ENCODE measurements at regions not wholly inside any gene's neighbourhood (a gene's known extent, or its start where the extent isn't known, plus 50 kb on each side); places are given as distances from the start of the nearest gene placed in this dataset.

DNA sequence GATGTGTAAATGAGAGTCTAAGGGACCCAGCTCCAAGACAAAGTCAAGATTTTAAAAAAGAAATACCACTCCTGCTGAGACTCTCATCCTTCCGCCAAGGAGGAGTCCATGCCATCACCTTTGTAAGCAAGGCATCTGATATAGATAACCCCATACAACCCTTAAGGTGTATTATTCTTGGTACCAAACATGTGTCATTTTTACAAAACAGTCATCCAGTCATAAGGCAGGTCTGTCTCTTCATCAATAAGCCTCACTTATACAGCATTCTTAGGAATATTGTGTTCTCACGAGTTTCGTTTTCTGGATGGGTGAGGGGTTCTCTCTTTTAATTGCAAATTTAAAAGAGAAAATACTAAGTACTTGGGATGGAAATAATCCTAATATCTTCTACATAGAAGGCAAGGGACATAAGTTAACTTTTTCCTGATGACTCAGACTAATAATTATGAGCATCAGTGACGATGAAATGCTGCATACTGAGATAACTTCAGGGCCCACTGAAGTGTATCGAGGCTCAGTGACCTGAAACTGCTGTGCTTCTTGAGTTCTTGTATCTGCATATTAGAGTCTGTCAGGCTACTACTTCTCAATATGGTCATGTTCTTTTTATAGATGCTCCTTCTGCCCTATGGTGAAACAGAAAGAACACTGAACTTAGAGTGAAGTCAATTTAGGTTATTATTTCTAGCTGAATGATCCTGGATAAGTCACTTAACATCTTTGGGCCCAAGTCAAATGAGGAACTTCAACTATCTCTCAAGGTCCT is 166.6 kb downstream of the KLF12 start:
- no TSS peak for BruUV-seq (replicated peaks)
- Histone ChIP-seq H3K9me3 (ENCODE audit: control insufficient read depth in 1 of 2, insufficient read depth in 1 of 2, low read depth in 1 of 2, low read length in 2 of 2) (no peaks in the 10 kb centered on the region), H3K9me2 (ENCODE audit: insufficient read depth) (no peaks in the 10 kb centered on the region), H3K27ac (ENCODE audit: low read depth, low read length) (no peak overlapping the region), H3K27me3 (ENCODE audit: insufficient read depth, low read length) (no peaks in the 10 kb centered on the region), H3K4me2 (ENCODE audit: low read length) (no peak overlapping the region), H3K9ac (ENCODE audit: low read length) (no peak overlapping the region), H3K4me1 (ENCODE audit: control insufficient read depth in 1 of 2, insufficient read depth in 2 of 2, low read length in 2 of 2) (no peaks in the 10 kb centered on the region), H3K4me3 (replicated peaks in 1 of 2; ENCODE audit: low read depth in 1 of 2, low read length in 2 of 2) (no peak overlapping the region), H4K20me1 (ENCODE audit: insufficient read depth) (no peaks in the 10 kb centered on the region), H3K36me3 (ENCODE audit: control insufficient read depth in 1 of 2, insufficient read depth in 2 of 2, low read length in 2 of 2) (no peaks in the 10 kb centered on the region), H2AFZ (ENCODE audit: low read depth, low read length, poor library complexity, severe bottlenecking) (no peak overlapping the region), H3K79me2 (ENCODE audit: insufficient read depth, low read length) (no peaks in the 10 kb centered on the region)
- DNase-seq (ENCODE audit: low read depth, low spot score): no peak
- ChIA-PET RAD21 (ENCODE audit: low non-redundant PET in 1 of 2, low total read pairs in 2 of 2, uncharacterized antibody in 2 of 2, unreplicated experiment in 2 of 2) (no interaction called here), POLR2A (no interaction called here), CTCF (no interaction called here)
- no peak for TF ChIP-seq YY1 (IDR thresholded peaks at IDR 0.05; ENCODE audit: extremely low read depth, insufficient replicate concordance, low read depth, low read length)
- no peak for TF ChIP-seq FOSL1 (IDR thresholded peaks at IDR 0.05; ENCODE audit: low read depth)
- TF ChIP-seq POLR2A (IDR thresholded peaks at IDR 0.05; ENCODE audit: borderline replicate concordance, extremely low read depth, insufficient read depth, insufficient read length): no peak
- no peak for TF ChIP-seq TCF7L2 (IDR thresholded peaks at IDR 0.05; ENCODE audit: borderline replicate concordance, extremely low read depth, insufficient read depth, insufficient read length)
- TF ChIP-seq, protein P1, sequence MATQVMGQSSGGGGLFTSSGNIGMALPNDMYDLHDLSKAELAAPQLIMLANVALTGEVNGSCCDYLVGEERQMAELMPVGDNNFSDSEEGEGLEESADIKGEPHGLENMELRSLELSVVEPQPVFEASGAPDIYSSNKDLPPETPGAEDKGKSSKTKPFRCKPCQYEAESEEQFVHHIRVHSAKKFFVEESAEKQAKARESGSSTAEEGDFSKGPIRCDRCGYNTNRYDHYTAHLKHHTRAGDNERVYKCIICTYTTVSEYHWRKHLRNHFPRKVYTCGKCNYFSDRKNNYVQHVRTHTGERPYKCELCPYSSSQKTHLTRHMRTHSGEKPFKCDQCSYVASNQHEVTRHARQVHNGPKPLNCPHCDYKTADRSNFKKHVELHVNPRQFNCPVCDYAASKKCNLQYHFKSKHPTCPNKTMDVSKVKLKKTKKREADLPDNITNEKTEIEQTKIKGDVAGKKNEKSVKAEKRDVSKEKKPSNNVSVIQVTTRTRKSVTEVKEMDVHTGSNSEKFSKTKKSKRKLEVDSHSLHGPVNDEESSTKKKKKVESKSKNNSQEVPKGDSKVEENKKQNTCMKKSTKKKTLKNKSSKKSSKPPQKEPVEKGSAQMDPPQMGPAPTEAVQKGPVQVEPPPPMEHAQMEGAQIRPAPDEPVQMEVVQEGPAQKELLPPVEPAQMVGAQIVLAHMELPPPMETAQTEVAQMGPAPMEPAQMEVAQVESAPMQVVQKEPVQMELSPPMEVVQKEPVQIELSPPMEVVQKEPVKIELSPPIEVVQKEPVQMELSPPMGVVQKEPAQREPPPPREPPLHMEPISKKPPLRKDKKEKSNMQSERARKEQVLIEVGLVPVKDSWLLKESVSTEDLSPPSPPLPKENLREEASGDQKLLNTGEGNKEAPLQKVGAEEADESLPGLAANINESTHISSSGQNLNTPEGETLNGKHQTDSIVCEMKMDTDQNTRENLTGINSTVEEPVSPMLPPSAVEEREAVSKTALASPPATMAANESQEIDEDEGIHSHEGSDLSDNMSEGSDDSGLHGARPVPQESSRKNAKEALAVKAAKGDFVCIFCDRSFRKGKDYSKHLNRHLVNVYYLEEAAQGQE (IDR thresholded peaks at IDR 0.05; ENCODE audit: low read depth): no peak
- no peak for TF ChIP-seq CBX3 (IDR thresholded peaks at IDR 0.05; ENCODE audit: low read depth)
- TF ChIP-seq SIN3A (IDR thresholded peaks at IDR 0.05; ENCODE audit: low read depth): no peak
- TF ChIP-seq, protein P2, sequence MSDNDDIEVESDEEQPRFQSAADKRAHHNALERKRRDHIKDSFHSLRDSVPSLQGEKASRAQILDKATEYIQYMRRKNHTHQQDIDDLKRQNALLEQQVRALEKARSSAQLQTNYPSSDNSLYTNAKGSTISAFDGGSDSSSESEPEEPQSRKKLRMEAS (IDR thresholded peaks at IDR 0.05): no peak
- no peak for ATAC-seq
- intact Hi-C loops (cut with micrococcal nuclease): no loop called here

Measured in HCT116 (cell line).